Astrocyte (in vitro differentiated cells and primary cell): ENCODE measurements at regions not wholly inside any gene's neighbourhood (a gene's known extent, or its start where the extent isn't known, plus 50 kb on each side); places are given as distances from the start of the nearest gene placed in this dataset.
"Not testable (repeated sequence)": the region's sequence is repeated elsewhere in the genome, so short reads cannot be mapped to it uniquely, and the experiment has no call there.

Experiments used
- DNase-seq: peaks from one replicate; pipeline ENCODE4 v3.0.0-alpha.2; 2010; ENCODE audit warnings: low read depth
- FAIRE-seq: peaks from 2 replicates; lab custom pipeline; 2011; peaks lifted over from hg19 to GRCh38; lab: Jason Lieb, UNC
- H2AFZ ChIP-seq: 2 replicates; pipeline ENCODE4 v1.6.0; 2012; ENCODE audit warnings: low read depth, low read length, inconsistent platforms
- H3K27ac ChIP-seq: 2 replicates; pipeline ENCODE4 v1.5.1; 2011; ENCODE audit warnings: low read depth, low read length, inconsistent platforms
- H3K27me3 ChIP-seq: 2 replicates; pipeline ENCODE4 v1.6.0; 2011; ENCODE audit warnings: low read length, inconsistent platforms; ENCODE audit not compliant: insufficient read depth
- H3K36me3 ChIP-seq: 2 replicates; pipeline ENCODE4 v1.5.1; 2011; ENCODE audit warnings: low read length, inconsistent platforms; ENCODE audit not compliant: insufficient read depth
- H3K4me1 ChIP-seq: 2 replicates; pipeline ENCODE4 v1.5.1; 2011; ENCODE audit warnings: low read length, inconsistent platforms; ENCODE audit not compliant: insufficient read depth
- H3K4me2 ChIP-seq: 2 replicates; pipeline ENCODE4 v1.6.0; 2012; ENCODE audit warnings: low read length, inconsistent platforms
- H3K4me3 ChIP-seq: 2 replicates; pipeline ENCODE4 v1.5.1; 2011; ENCODE audit warnings: low read depth, mild to moderate bottlenecking, low read length, inconsistent platforms; ENCODE audit not compliant: insufficient read depth
- H3K79me2 ChIP-seq: 2 replicates; pipeline ENCODE4 v1.6.0; 2012; ENCODE audit warnings: mild to moderate bottlenecking, low read length, inconsistent platforms; ENCODE audit not compliant: insufficient read depth
- H3K9ac ChIP-seq: 2 replicates; pipeline ENCODE4 v1.6.0; 2012; ENCODE audit warnings: mild to moderate bottlenecking, low read length, inconsistent platforms
- H3K9me3 ChIP-seq: 2 replicates; pipeline ENCODE4 v1.5.1; 2012; ENCODE audit warnings: low read depth, mild to moderate bottlenecking, low read length, inconsistent platforms; ENCODE audit not compliant: insufficient read depth
- H4K20me1 ChIP-seq: 2 replicates; pipeline ENCODE4 v1.6.0; 2012; ENCODE audit warnings: low read length, inconsistent platforms; ENCODE audit not compliant: insufficient read depth
- H3K27ac Mint-ChIP-seq: one replicate; pipeline ENCODE4 v1.8.0; 2021; ENCODE audit warnings: mild to moderate bottlenecking, mixed read lengths; ENCODE audit not compliant: unreplicated experiment
- H3K27me3 Mint-ChIP-seq: one replicate; pipeline ENCODE4 v1.8.0; 2021; ENCODE audit warnings: low read depth, mixed read lengths; ENCODE audit not compliant: unreplicated experiment
- H3K36me3 Mint-ChIP-seq: one replicate; pipeline ENCODE4 v1.8.0; 2021; ENCODE audit warnings: low read depth, mixed read lengths; ENCODE audit not compliant: unreplicated experiment
- H3K4me1 Mint-ChIP-seq: one replicate; pipeline ENCODE4 v1.8.0; 2021; ENCODE audit warnings: low read depth, mixed read lengths; ENCODE audit not compliant: unreplicated experiment
- H3K4me3 Mint-ChIP-seq: one replicate; pipeline ENCODE4 v1.8.0; 2021; ENCODE audit warnings: mild to moderate bottlenecking, moderate library complexity, mixed read lengths; ENCODE audit not compliant: unreplicated experiment
- H3K9me3 Mint-ChIP-seq: one replicate; pipeline ENCODE4 v1.8.0; 2021; ENCODE audit warnings: mild to moderate bottlenecking, mixed read lengths; ENCODE audit not compliant: unreplicated experiment
- CTCF ChIP-seq: IDR thresholded peaks from 2 replicates; pipeline ENCODE4 v1.5.1; 2011; ENCODE audit warnings: low read depth, mild to moderate bottlenecking, inconsistent platforms, low read length, moderate library complexity; ENCODE audit not compliant: insufficient read depth
- EZH2 ChIP-seq: IDR thresholded peaks from 2 replicates; pipeline ENCODE4 v1.6.1; 2012; ENCODE audit warnings: mild to moderate bottlenecking, low read length, inconsistent platforms; ENCODE audit not compliant: insufficient read depth

- TF ChIP-seq CTCF: no peak
- TF ChIP-seq EZH2: no peak
- Histone ChIP-seq H3K27ac (no peak overlapping the region), H3K9me3 (peaks cover 8% of the 10 kb centered on the region), H2AFZ (no peak overlapping the region), H3K36me3 (no peaks in the 10 kb centered on the region), H3K79me2 (no peaks in the 10 kb centered on the region), H4K20me1 (no peaks in the 10 kb centered on the region), H3K4me1 (no peaks in the 10 kb centered on the region), H3K9ac (no peak overlapping the region), H3K4me2 (no peak overlapping the region), H3K27me3 (no peaks in the 10 kb centered on the region), H3K4me3 (no peak overlapping the region)
- Mint-ChIP-seq H3K9me3 (peaks cover 26% of the 10 kb centered on the region), H3K27ac (no peak overlapping the region), H3K36me3 (no peaks in the 10 kb centered on the region), H3K4me1 (no peaks in the 10 kb centered on the region), H3K4me3 (no peak overlapping the region), H3K27me3 (peaks cover 16% of the 10 kb centered on the region)
- no peak for DNase-seq
- FAIRE-seq: no peak
These were observed 118.3 kb upstream of the ANKRD30BL start for GRCh38 chr2:132279930-132280615.

DNA sequence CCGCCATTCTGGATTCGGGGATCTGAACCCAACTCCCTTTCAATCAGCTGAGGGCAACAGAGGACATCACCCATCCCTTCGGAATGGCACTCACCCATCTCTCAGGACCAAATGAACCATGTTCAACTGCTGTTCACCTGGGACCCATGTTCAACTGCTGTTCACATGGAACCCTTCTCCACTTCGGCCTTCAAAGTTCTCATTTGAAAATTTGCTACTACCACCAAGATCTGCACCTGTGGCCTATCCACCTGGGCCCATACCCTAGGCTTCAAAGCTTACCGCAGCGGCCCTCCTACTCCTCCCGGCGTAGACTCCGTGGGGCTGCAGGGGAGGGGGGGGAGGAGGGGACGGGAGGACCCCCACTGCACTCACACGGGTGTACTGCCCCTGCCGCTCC lies 119.2 kb upstream of the ANKRD30BL start:
- Histone ChIP-seq H3K4me2 (no peak overlapping the region), H2AFZ (no peak overlapping the region), H3K27me3 (no peaks in the 10 kb centered on the region), H3K4me3 (no peak overlapping the region), H3K4me1 (no peaks in the 10 kb centered on the region), H3K9me3 (peaks cover 8% of the 10 kb centered on the region), H4K20me1 (no peaks in the 10 kb centered on the region), H3K9ac (no peak overlapping the region), H3K27ac (no peak overlapping the region), H3K79me2 (no peaks in the 10 kb centered on the region), H3K36me3 (no peaks in the 10 kb centered on the region)
- FAIRE-seq: no peak
- DNase-seq: no peak
- TF ChIP-seq EZH2 (no peak), CTCF (no peak)
- Mint-ChIP-seq H3K4me1 (no peaks in the 10 kb centered on the region), H3K4me3 (no peak overlapping the region), H3K27ac (no peak overlapping the region), H3K27me3 (peaks cover 16% of the 10 kb centered on the region), H3K36me3 (no peaks in the 10 kb centered on the region), H3K9me3 (peaks cover 26% of the 10 kb centered on the region)

DNA sequence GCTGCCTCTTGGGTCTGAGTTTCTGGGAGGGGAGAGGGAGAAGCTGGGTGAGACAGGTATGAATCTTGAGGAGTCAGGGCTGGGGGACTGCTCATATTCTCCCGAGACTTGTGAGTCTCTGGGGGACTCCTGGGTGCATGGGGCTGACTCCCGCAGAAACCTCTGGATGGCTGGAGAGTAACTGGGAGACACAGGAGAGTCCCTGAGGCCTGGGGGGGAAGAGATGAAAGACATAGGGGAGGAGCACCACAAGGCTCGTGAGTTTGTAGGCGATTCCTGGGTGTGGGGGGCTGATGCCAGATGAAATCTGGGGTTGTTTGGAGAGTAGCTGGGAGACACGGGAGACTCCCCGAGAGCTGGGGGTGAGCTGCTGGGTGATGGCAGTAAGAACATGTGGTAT lies 120.4 kb upstream of the ANKRD30BL start:
- H3K36me3 Mint-ChIP-seq, H3K27ac Mint-ChIP-seq: not testable (repeated sequence)
- H3K9me3 Mint-ChIP-seq: peaks cover 26% of the 10 kb centered on the region

More for the DNA sequence above, 120.4 kb upstream of the ANKRD30BL start:
- not testable (repeated sequence) for H3K9me3 ChIP-seq, H3K9ac ChIP-seq, H3K4me1 Mint-ChIP-seq, H3K27ac ChIP-seq, H3K36me3 ChIP-seq, H3K4me3 ChIP-seq, H3K27me3 ChIP-seq, H3K4me3 Mint-ChIP-seq, H2AFZ ChIP-seq, H4K20me1 ChIP-seq, H3K4me2 ChIP-seq, DNase-seq, H3K79me2 ChIP-seq, H3K4me1 ChIP-seq, FAIRE-seq
- peaks cover 16% of the 10 kb centered on the region for H3K27me3 Mint-ChIP-seq
